ENCODE measurements at regions not wholly inside any gene's neighbourhood (a gene's known extent, or its start where the extent isn't known, plus 50 kb on each side); places are given as distances from the start of the nearest gene placed in this dataset.

GRCh38 chr10:57715233-57715632 is 552.5 kb downstream of the IPMK start:
- TF ChIP-seq CTCF (conservative IDR thresholded peaks at IDR 0.05; ENCODE audit: low read length) = no peak
- no peak for TF ChIP-seq EZH2phosphoT487 (IDR thresholded peaks at IDR 0.05; ENCODE audit: borderline replicate concordance, low read depth, low read length)
